DMS 273 treated with DMSO at 0.1 percent for 48 hours (cell line): ENCODE measurements at regions not wholly inside any gene's neighbourhood (a gene's known extent, or its start where the extent isn't known, plus 50 kb on each side); places are given as distances from the start of the nearest gene placed in this dataset.

ENCODE experiments used
- DNase-seq: peaks from one replicate; lab custom pipeline; 2025; lab: John Stamatoyannopoulos, UW

DNA sequence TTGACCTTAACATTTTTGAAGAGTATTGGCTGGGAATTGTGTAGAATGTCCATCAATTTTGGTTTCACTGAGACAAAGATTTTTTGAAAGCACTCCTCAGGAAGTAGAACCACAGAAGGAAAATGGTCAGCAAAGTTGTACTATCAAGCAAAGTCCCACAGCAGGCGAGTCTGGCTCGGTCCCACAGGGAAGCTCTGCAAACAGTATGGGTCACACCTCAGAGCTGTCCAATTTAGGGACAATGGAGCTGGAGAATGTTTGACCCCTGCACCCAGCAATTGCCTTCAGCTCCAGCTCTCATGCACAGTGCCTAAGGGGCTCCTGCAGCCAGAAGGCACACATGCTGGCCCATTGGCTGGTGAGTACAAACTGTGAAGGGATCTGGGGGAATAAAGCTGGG, 147.0 kb downstream of the MAFB start:
- DNase-seq, result no peak

GRCh38 chr20:40540166-40540565, 148.9 kb downstream of the MAFB start:
- no peak for DNase-seq

GRCh38 chr20:40538131-40538530, 150.9 kb downstream of the MAFB start:
- no peak for DNase-seq

DNA sequence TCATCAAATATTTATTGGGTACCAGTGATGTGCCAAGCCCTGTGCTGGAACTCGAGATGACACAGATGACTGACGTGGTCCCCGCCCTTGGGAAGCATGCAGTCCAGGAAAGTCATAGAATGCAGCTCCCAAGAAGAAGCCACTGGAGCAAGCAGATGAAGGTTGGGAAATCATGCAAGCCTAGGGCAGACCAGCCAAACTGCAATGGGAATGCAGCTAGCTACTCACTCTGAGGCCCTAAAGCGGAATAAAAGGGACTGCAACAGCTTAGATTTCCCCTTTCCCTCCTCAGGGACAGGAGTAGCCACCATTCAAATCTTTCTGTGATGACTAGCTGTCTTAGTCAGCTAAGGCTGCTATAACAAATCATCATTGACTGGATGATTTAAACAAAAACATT, 152.2 kb downstream of the MAFB start:
- no peak for DNase-seq

DNA sequence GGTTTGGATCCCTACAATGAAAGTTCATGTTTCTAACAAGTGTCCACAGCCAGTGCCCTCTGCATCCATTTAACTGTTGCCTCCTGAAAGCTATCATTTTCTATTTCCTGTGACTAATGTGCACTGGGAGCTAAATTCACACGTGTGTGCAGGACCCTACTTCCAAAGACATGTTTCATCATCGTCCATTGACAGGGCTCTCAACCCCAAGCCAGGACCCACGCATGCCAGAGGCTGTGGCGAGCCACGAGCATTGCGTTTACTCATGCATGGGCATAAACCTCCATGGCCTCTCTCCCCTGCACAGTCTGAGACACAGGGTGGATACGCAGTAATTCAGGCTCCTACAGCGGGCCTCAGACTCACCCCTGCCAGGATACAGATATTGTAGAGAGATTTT, 153.2 kb downstream of the MAFB start:
- DNase-seq, result no peak

DNA sequence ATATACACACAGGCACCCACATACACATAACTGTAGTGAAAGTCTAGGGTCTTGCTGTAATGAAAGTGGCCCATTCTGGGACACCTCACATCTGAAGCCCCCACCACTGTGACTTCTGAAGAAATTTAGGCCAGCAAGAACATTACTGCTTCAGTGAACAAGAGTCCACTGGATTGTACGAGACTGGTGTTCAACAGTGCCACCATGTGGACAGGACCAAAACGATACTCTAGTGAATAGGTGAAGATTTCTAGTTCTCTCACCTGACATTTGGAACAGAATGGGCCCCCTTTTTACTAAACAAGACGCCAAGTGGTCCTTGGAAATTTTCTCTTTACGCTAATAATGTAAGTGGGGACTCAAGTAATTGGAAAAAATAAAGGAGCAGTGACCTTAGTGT, 156.9 kb downstream of the MAFB start:
- DNase-seq, result no peak

GRCh38 chr20:40525351-40525750, 163.7 kb downstream of the MAFB start:
- no peak for DNase-seq

- DNase-seq, result no peak
These were observed 165.0 kb downstream of the MAFB start for GRCh38 chr20:40524071-40524470.

GRCh38 chr20:40522405-40522804, 166.6 kb downstream of the MAFB start:
- DNase-seq, result no peak

GRCh38 chr20:40521962-40522361, 167.1 kb downstream of the MAFB start:
- DNase-seq, result no peak

DNA sequence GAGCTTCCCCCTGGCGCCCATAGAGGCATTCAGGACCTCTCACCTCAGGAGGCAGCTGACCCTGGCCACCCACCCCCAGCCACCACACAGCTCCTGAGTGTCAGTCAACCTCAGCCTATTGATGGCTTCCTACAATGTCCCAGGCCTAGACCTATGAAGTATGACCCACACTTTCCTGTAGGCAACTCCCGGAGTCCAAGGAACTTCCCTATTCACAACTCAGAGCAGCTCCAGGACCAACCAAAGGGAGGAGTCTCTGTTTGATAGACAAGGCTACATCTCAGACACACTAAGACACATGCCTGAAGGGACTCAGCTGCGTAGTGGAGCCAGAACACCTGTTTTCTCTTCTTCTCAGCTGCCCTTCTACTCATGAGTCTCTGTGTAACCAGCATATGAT, 169.1 kb downstream of the MAFB start:
- DNase-seq, result no peak

DNA sequence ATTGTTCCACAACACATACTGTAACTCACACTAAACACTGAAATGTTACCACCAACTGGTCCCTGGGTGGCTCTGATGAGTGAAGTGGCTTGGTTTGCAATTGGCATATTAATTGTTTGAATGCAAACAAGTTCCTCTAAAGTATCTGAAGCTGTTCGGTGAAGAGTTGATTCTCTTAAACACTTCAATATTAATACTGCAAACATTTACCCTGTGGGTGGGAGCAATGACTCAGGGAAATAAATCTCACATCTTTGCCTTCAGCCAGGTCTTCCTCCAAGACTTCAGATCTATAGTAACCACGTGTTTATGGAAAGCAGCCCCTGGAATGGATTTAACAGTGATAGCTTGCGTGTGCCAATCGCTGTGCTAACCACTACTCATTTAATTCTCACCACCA, 176.0 kb downstream of the MAFB start:
- DNase-seq, result no peak

- DNase-seq, result no peak
These were observed 176.4 kb downstream of the MAFB start for GRCh38 chr20:40512591-40512990.

- DNase-seq, result no peak
These were observed 177.6 kb downstream of the MAFB start for GRCh38 chr20:40511478-40511877.

DNA sequence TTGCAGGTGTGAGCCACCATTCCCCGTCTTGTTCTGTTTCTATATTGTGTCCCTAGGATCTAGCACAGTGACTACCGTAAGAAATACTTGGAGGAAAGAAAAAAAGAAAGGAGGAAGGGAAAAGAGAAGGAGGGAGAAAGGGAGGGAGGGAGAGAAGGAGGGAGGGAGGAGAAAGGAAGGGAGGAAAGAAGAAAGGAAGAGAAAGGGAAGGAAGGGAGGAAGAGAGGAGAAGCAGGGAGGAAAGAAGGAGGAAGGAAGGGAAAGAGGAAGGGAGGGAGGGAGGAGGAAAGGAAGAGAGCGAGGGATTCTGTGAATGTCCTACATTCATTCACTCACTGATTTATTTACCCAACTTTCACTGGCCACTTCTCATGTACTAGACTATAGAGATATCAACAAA, 178.4 kb downstream of the MAFB start:
- DNase-seq, result no peak

DNA sequence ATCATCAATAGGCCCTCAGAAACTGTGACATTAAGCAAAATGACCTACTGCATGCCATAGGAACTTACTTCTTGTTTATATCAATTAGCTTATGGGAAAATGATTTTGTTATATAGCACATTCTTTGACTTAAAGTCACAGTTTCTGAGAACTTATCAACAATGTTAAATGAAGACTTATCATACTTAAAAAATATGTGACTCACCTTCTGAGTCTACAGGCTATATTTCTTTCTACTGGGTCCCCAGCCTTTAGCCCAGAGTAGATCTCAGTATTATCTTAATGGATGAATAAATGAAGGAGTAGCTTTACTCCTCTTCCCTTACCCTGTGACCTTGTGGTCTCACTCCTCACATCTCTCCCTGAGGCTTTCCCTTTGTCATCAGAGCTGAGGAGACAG, 180.2 kb downstream of the MAFB start:
- no peak for DNase-seq

- DNase-seq, result no peak
These were observed 182.5 kb downstream of the MAFB start for GRCh38 chr20:40506537-40506939.

- DNase-seq, result no peak
These were observed 185.9 kb downstream of the MAFB start for GRCh38 chr20:40503119-40503518.

GRCh38 chr20:40502576-40502975, 186.5 kb downstream of the MAFB start:
- DNase-seq, result no peak

DNA sequence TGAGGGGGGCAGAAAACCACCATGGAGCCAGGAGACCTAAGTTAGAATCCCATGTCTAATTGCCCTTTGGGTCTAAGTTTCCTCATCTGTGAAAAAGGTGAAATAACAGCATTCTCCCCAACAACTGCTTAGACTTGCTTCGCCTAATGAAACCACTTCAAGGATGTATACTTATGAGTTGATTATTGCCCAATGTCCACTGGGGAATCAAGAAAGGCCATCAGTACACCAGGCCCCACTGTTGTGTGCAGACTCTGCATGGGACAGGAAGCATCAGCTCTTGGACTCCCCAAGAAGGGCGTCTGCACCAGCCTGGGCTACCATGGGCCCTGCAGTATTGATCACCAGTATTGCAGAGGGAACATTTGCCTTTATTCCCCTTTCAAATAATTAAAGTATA, 189.6 kb downstream of the MAFB start:
- DNase-seq, result no peak

DNA sequence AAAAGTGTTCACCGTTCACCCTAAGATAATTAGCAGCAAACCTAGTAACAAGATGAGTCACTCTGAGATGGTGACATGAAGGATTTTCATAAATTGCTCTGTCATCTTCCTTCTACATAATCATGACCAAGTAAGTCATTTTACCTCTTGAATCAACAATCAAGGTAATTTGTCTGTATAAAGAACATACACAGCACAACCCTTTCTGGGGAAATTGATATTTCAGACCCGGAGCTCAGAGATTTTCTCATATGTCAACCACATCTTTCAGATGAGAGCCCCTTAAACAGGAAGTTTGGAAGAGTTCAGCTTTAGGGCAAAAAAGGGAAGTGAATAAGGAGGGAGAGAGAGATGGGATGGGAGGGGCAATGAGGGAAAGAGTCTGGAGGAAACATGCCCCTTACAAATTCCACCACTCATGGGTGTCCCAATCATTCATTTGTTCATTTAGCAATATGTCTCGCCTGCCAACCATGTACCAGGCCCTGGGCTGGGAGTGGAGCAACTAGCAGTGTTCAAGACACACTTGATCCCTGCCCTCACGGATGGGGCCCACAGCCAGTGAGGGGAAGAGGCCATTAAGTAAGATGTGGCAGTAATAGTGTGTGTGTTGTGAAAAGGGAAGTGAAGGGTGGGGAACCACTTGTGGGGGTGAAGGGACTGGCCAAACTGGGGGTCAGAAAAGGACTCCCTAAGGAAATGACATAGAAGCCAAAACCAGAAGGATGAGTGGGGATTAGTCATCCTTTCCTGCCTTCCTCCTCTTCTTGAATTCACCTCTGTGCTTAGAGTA, 190.9 kb downstream of the MAFB start:
- DNase-seq, result no peak

DNA sequence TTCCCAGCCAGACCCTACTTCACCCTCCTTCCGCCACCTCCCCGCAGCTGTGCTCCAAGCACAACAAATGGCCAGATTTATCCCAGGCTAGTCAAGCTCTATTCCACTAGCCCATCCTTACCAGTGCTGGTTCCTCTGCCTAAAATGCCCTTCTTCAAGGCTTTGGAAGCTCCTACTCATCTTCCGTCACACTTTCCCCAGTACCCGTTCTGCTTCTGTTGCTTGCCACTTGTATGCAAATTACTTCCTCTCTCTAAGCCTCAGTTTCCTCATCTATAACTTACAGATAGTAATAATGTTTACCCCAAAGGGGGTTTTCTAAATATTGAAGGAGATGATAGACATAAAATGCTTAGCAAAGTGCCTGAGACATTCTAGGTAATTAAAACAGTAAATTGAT, 193.1 kb downstream of the MAFB start:
- no peak for DNase-seq

DNA sequence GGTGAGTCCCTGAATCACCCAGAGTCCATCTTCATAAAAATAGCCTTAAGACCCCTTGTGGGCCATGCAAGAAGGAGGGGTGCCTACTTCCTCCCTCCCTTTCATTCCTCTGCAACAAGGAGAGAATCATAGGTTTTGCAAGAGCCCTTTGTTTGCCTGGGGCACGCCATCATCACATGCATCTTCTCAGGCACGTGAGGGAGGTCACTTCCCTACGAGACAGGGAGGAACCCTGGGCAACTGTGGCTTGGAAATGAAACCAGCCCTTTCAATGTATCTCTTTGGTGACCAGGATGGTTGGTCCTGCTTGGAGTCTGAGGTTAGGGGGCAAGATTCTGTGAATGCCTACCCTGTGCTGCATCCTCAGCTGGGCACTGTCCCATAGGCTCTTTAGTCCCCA, 194.8 kb downstream of the MAFB start:
- no peak for DNase-seq

DNA sequence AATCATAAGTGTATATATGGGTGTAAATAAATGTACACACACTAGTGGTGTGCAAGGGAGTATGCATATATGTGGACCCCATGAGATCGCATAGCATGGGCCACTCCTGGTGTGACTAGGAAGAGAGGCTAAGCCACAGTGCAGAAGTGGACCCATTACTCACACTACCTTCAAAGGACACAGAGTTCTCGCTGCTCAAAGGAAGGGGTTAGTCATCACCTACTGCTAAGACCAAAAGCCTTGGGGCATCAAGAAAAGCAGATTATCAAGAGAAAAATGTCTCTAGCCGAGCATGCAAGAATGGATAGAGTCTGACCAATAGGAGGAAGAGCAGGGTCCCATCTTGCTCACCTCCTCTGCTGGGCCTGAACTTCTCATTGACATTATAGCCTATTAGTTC, 195.5 kb downstream of the MAFB start:
- no peak for DNase-seq
